Embryonic facial prominence (tissue), 1 donor: ENCODE measurements at regions not wholly inside any gene's neighbourhood (a gene's known extent, or its start where the extent isn't known, plus 50 kb on each side); places are given as distances from the start of the nearest gene placed in this dataset.
A peak's percentile ranks its signal among the peaks of the same experiment; 100 is the strongest.

ENCODE experiments used
- DNase-seq: peaks from one replicate; pipeline ENCODE4 v3.0.0-alpha.2; 2016; ENCODE audit errors: extremely low spot score

DNA sequence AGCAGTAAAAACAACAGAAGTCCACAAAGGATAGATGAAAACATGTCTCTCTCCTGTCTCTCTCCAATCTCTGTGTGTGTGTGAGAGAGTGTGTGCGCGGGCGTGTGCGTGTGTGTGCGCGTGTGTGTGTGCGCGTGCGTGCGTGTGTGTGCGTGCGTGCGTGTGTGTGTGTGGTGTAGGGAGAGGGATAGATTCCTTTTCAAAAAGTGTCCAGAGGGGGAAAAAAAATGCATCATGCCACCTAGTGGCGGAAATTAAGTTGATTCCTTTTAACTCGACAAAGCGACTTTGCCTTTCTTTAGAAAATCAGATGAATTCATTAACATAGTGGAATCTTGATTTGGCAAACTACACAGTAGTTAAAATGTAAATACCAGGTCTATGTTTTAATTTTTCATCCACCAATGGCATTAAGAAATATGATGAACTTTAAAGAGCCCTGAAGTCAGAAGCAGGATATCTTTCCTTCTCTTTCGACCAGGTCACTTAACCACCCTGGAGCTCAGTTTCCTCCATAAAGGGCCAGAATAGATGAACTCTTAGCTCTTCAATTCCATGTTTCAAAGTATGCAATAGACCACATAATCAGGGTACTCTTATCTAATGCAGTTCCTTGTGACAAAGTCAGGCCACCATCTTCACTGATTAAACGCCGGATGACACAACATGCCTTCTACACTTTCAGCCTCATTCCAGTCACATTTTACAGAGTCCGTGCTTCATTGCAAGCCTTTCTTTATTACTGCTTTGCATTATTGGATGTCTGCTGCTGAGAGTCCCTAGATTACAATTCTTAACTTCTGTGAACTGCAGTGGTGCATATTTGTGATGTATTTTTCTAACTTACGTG lies 162.8 kb downstream of the FBXO8 start:
- peak; percentile 37 for DNase-seq

GRCh38 chr4:174119830-174120229 lies 163.6 kb downstream of the FBXO8 start:
- no peak for DNase-seq

DNA sequence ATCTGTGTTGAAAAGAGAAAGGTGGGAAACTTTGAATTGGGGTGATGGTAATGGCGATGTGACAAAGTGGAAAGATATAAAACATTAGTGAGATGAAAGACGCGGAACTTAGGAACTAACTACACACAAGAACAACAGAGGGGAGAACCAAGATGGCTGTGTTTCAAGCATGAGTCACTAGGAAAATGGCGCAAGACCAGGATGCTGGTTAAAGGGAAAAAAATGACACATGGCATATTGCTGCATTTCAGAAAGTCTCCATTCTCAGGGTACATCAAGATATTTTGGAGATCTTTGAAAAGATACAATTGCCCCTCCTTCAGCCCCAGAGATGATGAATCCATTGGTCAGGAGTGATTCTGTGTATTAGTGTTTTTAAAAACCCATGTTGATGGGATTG lies 164.4 kb downstream of the FBXO8 start:
- DNase-seq: no peak

GRCh38 chr4:174118171-174118570 lies 165.3 kb downstream of the FBXO8 start:
- DNase-seq: no peak

GRCh38 chr4:174117445-174117844 lies 166.0 kb downstream of the FBXO8 start:
- DNase-seq: no peak

DNA sequence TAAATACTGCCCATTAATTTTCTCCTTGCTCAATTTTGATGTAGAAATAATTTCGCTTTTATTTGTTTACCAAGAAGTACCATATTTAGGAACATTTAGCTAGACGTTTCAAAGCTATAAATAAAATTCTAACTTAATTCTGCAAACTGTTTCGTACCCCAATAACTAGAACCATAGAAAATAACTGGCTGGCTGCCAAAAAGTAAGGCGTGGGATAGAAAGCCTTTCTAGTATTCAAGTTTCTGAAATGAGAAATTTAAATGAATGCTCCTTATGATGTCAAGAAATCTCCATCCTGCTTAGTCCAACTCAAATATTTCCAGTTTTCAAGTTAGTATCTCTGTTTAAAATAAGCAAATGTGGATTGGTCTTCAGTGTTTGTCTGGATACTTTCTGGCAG lies 167.4 kb downstream of the FBXO8 start:
- no peak for DNase-seq

DNA sequence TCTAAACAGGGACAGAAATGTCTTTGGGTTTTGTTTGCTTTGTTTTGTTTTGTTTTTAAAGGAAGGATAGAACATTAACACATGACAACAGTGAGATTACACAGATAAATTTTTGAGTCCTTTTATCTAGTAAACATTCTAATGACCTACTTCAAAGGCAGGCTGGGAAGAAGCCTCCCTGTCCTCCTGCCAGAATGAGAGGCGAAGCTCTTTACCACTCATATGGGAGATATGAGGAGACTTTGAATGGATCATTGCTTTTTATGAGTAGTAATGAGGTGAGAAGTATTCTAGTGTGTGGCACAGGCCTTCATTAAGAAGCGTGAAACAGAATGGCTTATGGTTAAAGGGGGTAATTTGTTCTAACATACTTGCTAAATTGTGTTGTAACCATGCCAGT lies 172.0 kb downstream of the FBXO8 start:
- no peak for DNase-seq

GRCh38 chr4:174110180-174110579 lies 173.3 kb downstream of the FBXO8 start:
- DNase-seq: no peak

- DNase-seq: no peak
Observed at GRCh38 chr4:174107746-174108354, 175.6 kb downstream of the FBXO8 start.

GRCh38 chr4:174105202-174105601 lies 178.3 kb downstream of the FBXO8 start:
- DNase-seq: no peak

DNA sequence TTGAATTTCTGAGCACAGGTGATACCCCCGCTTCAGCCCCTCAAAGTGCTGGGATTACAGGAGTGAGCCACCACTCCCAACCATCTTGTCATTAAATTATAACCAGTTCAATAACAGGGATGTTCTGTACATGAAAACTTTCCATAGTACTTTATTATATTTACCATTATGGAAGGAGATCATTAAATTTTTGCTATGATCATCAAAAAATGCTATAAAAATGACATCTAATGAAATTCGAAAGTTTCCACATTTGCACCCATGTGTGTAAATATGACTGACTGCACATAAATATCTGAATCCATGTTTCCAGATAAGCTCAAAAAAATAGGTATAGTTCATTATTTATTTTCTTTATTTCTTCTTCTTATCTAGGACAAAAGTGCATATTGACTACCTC lies 182.6 kb downstream of the FBXO8 start:
- DNase-seq: no peak

DNA sequence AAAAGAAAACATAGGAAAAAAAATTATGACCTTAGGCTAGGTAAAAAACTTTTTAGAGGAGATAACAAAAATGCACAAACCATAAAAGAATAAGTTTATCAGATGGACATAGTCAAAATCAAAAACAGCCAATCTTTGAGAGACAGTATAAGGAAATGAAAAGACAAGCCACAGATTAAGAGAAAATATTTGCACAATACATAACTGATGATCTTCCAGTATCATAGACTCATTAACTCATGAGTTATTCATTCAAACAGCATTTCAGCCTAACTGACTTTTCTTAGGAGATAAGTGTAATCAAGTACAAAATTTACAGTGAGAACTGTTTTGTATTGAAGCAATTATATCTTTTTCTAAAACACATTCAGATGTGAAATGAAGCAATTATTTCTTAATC lies 183.8 kb downstream of the FBXO8 start:
- DNase-seq: no peak

GRCh38 chr4:174096999-174097398 lies 186.5 kb downstream of the FBXO8 start:
- no peak for DNase-seq

- no peak for DNase-seq
Observed at GRCh38 chr4:174096456-174096855, 187.0 kb downstream of the FBXO8 start.

DNA sequence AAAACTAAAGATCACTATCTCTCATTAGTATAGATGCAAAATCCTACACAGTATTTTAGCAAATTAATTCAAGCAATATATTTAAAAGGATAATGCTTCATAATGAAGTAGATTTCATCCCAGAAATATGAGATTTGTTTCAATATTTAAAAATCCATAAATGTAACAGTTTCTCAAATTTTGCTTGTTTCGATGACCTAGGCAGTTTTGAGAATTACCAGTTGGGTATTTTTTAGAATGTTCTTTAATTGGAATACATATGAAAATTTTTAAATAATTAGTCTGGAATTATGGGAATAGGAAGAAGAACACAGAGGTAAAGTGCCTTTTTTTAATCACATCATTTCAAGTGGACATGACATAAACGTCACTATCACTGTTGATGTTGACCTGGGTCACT lies 192.3 kb downstream of the FBXO8 start:
- no peak for DNase-seq

DNA sequence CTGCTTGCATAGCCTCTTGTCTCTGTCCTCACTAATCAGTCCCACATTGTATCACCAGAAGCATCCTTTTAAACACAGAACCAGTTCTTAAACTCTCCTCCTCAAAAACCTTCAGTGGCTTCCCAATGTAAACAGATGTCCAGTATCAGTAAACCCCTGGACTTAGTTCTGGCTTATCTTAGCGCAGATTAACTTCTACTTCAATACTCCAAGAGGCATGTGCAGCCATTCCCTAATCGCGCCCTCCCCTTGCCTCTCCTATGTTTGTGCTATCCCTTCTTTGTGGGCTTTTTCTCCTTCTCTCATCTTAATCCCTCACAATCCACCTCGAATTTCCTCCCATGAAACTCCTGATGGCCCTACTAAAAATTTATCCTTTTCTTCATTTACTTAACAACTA lies 193.8 kb downstream of the FBXO8 start:
- DNase-seq: no peak

- no peak for DNase-seq
Observed at GRCh38 chr4:174088795-174089194, 194.7 kb downstream of the FBXO8 start.

GRCh38 chr4:174086829-174087799 lies 196.4 kb downstream of the FBXO8 start:
- DNase-seq: no peak

- no peak for DNase-seq
Observed at GRCh38 chr4:174084981-174085380, 198.5 kb downstream of the FBXO8 start.

DNA sequence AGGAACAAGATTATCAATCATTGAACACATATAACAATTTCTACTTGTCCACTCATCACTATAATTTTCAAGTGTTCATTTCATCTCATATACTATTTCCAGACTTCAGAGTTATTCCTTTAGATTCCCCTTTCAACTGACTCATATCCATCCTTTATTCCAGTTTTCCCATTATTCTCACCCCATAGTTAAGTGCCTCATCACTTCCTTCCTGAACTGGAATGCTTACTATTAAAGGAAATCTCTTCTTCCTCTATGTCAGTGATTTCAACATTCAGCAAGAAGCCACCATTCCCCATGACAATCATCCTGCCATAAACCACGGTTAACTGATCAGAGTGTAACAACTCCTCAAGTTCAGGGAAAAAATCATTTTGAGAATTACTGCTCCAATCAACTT lies 198.9 kb downstream of the FBXO8 start:
- DNase-seq: no peak

DNA sequence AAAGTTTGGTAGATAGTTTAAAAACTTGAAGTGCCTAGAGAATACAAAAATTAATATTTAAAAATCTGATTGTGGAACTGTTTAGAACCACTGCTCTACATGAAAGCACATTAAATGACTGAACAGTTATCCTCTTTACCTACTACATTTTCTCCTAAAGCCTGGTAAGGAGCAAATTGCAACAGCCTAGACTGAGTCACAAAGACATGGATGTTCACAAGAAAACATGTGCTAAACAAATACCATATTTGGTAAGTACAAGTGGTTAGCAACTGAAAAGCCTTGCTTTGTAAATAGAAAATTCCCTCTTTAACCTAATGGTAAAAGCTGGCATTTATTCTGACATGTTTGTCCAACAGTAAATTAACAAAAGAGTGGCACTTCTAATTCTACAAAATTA lies 203.1 kb downstream of the FBXO8 start:
- DNase-seq: no peak

GRCh38 chr4:174071595-174071994 lies 211.9 kb downstream of the FBXO8 start:
- no peak for DNase-seq
